Thyroid gland (tissue), 4 donors: ENCODE measurements at regions not wholly inside any gene's neighbourhood (a gene's known extent, or its start where the extent isn't known, plus 50 kb on each side); places are given as distances from the start of the nearest gene placed in this dataset.

Experiments
- DNase-seq, 2 donors: peaks; one replicate each; pipeline ENCODE4 v3.0.0-alpha.2; 2019
- H3K27ac ChIP-seq, 3 donors: fragments of 200-600 bp; sonication (generic); 1 replicate in 2 of 3; 2 replicates in 1 of 3; pipeline ENCODE4 v1.5.1; 2016 to 2019; ENCODE audit warnings: mild to moderate bottlenecking in 1 of 3, moderate library complexity in 1 of 3
- H3K27me3 ChIP-seq: fragments of 200-600 bp; sonication (generic); one replicate; pipeline ENCODE4 v1.5.1; 2019
- H3K36me3 ChIP-seq, 2 donors: fragments of 200-600 bp; sonication (generic); one replicate each; pipeline ENCODE4 v1.5.1; 2016 to 2019
- H3K4me1 ChIP-seq, 2 donors: fragments of 200-600 bp; sonication (generic); one replicate each; pipeline ENCODE4 v1.5.1; 2017 to 2019
- H3K4me3 ChIP-seq, 3 donors: fragments of 200-600 bp; sonication (generic); replicated peaks in 1 of 3; 1 replicate in 2 of 3; 2 replicates in 1 of 3; pipeline ENCODE4 v1.5.1; 2016; ENCODE audit warnings: mild to moderate bottlenecking in 1 of 3
- H3K9me3 ChIP-seq: fragments of 200-600 bp; sonication (generic); one replicate; pipeline ENCODE4 v1.5.1; 2017
- POLR2A ChIP-seq, 2 donors: fragments of 450-650 bp; IDR thresholded peaks; one replicate each; pipeline ENCODE4 v1.6.1; 2017; ENCODE audit warnings: antibody characterized with exemption in 2 of 2, mild to moderate bottlenecking in 2 of 2, moderate library complexity in 1 of 2
- WGBS, 2 donors: methylation state at CpG; one replicate each; pipeline ENCODE4 v1.1.5; 2017; 5-methylcytosine and 5-hydroxymethylcytosine counted together
- intact Hi-C: fragments of 100-400 bp; cut with DNase I; formaldehyde crosslinking; loops from one replicate; pipeline ENCODE4 v1.15.1; 2023
- TF ChIP-seq, protein P1 (sequence below), 6 experiments: fragments of 200-600 bp in 3 of 6; fragments of 450-650 bp in 3 of 6; sonication (generic) in 3 of 6; IDR thresholded peaks; one replicate each; pipeline ENCODE4 v1.5.1; 2016 to 2019; ENCODE audit warnings: antibody characterized with exemption in 6 of 6, mild to moderate bottlenecking in 2 of 6, inconsistent platforms in 1 of 6, moderate library complexity in 1 of 6

DNA sequence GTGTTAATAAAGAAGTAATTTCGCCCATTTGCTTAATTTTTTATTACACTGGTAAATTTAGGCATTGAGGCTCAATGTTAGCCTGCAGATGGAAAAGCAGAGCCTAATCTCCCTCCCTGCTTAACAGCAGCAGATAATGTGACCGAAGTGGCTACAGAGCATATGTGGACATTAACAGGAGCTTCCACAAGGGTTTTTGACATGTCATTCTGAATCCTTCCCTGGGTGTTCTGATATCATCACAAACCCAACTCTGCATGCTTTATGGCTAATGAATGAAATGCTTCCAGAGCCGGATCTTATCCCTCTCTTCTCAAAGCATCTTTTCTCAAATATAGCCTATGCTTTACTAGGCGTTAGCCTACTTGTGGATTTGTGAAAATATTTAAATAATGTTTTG lies 208.6 kb downstream of the CAAP1 start:
- no peak for TF ChIP-seq POLR2A (IDR thresholded peaks at IDR 0.05)
- TF ChIP-seq, protein P1, sequence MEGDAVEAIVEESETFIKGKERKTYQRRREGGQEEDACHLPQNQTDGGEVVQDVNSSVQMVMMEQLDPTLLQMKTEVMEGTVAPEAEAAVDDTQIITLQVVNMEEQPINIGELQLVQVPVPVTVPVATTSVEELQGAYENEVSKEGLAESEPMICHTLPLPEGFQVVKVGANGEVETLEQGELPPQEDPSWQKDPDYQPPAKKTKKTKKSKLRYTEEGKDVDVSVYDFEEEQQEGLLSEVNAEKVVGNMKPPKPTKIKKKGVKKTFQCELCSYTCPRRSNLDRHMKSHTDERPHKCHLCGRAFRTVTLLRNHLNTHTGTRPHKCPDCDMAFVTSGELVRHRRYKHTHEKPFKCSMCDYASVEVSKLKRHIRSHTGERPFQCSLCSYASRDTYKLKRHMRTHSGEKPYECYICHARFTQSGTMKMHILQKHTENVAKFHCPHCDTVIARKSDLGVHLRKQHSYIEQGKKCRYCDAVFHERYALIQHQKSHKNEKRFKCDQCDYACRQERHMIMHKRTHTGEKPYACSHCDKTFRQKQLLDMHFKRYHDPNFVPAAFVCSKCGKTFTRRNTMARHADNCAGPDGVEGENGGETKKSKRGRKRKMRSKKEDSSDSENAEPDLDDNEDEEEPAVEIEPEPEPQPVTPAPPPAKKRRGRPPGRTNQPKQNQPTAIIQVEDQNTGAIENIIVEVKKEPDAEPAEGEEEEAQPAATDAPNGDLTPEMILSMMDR (IDR thresholded peaks at IDR 0.05), result no peak

GRCh38 chr9:26682796-26683496 lies 209.7 kb downstream of the CAAP1 start:
- no peak for DNase-seq
- intact Hi-C loops, result no loop called here
- no peak overlapping the region for H3K4me3 ChIP-seq
- TF ChIP-seq, protein P1 (IDR thresholded peaks at IDR 0.05), result no peak
- no peak for TF ChIP-seq POLR2A (IDR thresholded peaks at IDR 0.05)
- H3K27ac ChIP-seq, result no peak overlapping the region
- 77 to 83% methylated on average over 4 of the region's 4 CpGs for WGBS, 2 donors
- H3K36me3 ChIP-seq, result no peaks in the 10 kb centered on the region
- H3K9me3 ChIP-seq, result no peaks in the 10 kb centered on the region
- no peaks in the 10 kb centered on the region for H3K27me3 ChIP-seq
- H3K4me1 ChIP-seq, result no peaks in the 10 kb centered on the region

More for the DNA sequence above, 208.6 kb downstream of the CAAP1 start:
- Histone ChIP-seq H3K36me3 (no peaks in the 10 kb centered on the region), H3K9me3 (no peaks in the 10 kb centered on the region), H3K4me3 (no peak overlapping the region), H3K27me3 (no peaks in the 10 kb centered on the region), H3K27ac (no peak overlapping the region), H3K4me1 (no peaks in the 10 kb centered on the region)
- no peak for DNase-seq
- WGBS, 2 donors, result 89% methylated on average over 4 of the region's 4 CpGs
- intact Hi-C loops, result no loop called here

GRCh38 chr9:26682041-26682440 lies 210.6 kb downstream of the CAAP1 start:
- Histone ChIP-seq H3K27me3 (no peaks in the 10 kb centered on the region), H3K4me3 (no peak overlapping the region), H3K27ac (no peak overlapping the region), H3K36me3 (no peaks in the 10 kb centered on the region), H3K4me1 (no peaks in the 10 kb centered on the region), H3K9me3 (no peaks in the 10 kb centered on the region)
- intact Hi-C loops, result no loop called here
- DNase-seq, result no peak
- 87 to 92% methylated on average over 4 of the region's 4 CpGs for WGBS, 2 donors
- TF ChIP-seq, protein P1 (IDR thresholded peaks at IDR 0.05), result no peak
- no peak for TF ChIP-seq POLR2A (IDR thresholded peaks at IDR 0.05)

DNA sequence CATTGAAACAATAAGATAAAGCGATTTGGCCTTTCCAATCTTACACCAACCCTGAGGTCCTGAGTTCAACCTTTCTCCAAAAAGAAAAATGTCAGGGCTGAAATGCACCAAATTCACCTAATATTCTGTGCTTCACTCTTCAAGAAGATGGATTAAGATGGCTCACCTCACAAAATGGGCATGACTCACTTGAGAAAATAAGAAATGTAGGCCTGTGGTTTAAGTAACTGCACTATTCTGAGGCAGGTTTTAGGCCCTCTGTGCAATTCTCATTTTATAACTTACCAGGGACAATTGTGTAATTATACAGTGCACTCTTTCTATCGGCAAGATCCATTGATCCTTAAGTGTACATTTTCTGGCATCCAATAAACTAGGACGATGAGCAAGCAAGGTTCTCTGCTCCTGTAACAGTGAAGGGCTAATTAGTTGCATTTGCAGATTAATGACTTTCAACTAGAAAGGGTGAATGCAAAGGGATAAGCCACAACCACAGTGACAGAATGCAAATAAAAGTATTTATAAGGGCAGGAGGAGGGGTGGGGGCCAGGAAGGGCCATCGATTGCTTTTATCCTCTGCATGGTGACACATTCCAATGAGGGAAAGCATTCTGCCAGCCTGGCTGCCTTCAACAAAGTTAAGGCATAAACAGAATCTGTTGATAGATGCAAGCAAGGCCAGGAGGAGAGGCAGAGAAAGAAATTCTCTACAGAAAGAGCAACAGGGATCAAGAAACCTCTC lies 214.5 kb downstream of the CAAP1 start:
- Histone ChIP-seq H3K27ac (no peak overlapping the region), H3K27me3 (no peaks in the 10 kb centered on the region), H3K9me3 (no peaks in the 10 kb centered on the region), H3K36me3 (no peaks in the 10 kb centered on the region), H3K4me3 (no peak overlapping the region), H3K4me1 (peaks cover 0 to 9% of the 10 kb centered on the region in 2 donors)
- 76 to 79% methylated on average over 4 of the region's 4 CpGs for WGBS, 2 donors
- TF ChIP-seq POLR2A (IDR thresholded peaks at IDR 0.05), result no peak
- TF ChIP-seq, protein P1 (IDR thresholded peaks at IDR 0.05), result no peak
- intact Hi-C loops, result no loop called here
- no peak for DNase-seq

DNA sequence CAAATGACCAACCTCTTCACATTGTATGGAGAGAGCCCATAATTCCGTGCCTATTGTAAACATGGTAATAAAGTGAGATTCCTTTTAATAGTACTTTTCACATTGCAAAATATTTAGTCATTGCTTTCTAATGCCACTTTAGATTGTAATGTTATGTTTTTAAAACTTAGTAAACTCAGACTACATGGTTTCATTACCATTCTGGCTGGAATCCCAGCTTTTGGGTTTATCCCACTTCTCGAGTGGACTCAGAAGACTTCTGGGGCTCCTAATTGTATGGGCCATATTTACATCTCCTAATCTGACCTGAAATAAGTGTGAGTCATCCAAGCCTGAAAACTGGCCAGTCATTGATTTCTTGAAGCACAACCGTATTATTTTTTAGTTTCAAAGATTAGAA lies 217.6 kb downstream of the CAAP1 start:
- peaks cover 0 to 16% of the 10 kb centered on the region in 2 donors for H3K4me1 ChIP-seq
- intact Hi-C loops, result no loop called here
- no peaks in the 10 kb centered on the region for H3K9me3 ChIP-seq
- H3K27me3 ChIP-seq, result no peaks in the 10 kb centered on the region
- H3K27ac ChIP-seq, result no peak overlapping the region
- DNase-seq, result no peak
- H3K36me3 ChIP-seq, result no peaks in the 10 kb centered on the region
- no peak overlapping the region for H3K4me3 ChIP-seq
- WGBS, 2 donors, result 56 to 60% methylated on average over 3 of the region's 3 CpGs
- TF ChIP-seq, protein P1 (IDR thresholded peaks at IDR 0.05), result no peak
- no peak for TF ChIP-seq POLR2A (IDR thresholded peaks at IDR 0.05)
